ENCODE measurements at regions not wholly inside any gene's neighbourhood (a gene's known extent, or its start where the extent isn't known, plus 50 kb on each side); places are given as distances from the start of the nearest gene placed in this dataset.
A peak's percentile ranks its signal among the peaks of the same experiment; 100 is the strongest.
"Not testable (repeated sequence)": the region's sequence is repeated elsewhere in the genome, so short reads cannot be mapped to it uniquely, and the experiment has no call there.

DNA sequence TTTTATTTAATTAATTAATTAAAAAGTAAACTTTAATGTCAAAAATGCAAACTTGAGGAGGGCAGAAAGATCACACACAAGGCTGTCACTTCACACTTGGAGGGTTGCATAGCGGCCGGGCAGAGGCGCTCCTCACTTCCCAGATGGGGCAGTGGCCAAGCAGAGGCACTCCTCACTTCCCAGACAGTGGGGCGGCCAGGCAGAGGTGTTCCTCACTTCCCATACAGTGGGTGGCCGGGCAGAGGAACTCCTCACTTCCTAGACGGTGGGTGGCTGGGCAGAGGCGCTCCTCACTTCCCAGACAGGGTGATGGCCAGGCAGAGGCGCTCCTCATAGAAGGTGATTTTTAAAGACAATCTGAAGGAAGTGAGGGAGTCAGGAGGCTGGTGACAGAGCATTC lies 277.5 kb downstream of the PDCD6IP start:
- no peaks in the 10 kb centered on the region for H3K36me3 Mint-ChIP-seq
- peaks cover 2% of the 10 kb centered on the region for H3K27me3 Mint-ChIP-seq
- H3K4me1 Mint-ChIP-seq, result peaks cover 0 to 19% (median 7%) of the 10 kb centered on the region in 3 donors
- no peaks in the 10 kb centered on the region for H3K9me3 Mint-ChIP-seq
- H3K4me3 Mint-ChIP-seq, result no peak overlapping the region
- H3K27ac Mint-ChIP-seq, result no peak overlapping the region

DNA sequence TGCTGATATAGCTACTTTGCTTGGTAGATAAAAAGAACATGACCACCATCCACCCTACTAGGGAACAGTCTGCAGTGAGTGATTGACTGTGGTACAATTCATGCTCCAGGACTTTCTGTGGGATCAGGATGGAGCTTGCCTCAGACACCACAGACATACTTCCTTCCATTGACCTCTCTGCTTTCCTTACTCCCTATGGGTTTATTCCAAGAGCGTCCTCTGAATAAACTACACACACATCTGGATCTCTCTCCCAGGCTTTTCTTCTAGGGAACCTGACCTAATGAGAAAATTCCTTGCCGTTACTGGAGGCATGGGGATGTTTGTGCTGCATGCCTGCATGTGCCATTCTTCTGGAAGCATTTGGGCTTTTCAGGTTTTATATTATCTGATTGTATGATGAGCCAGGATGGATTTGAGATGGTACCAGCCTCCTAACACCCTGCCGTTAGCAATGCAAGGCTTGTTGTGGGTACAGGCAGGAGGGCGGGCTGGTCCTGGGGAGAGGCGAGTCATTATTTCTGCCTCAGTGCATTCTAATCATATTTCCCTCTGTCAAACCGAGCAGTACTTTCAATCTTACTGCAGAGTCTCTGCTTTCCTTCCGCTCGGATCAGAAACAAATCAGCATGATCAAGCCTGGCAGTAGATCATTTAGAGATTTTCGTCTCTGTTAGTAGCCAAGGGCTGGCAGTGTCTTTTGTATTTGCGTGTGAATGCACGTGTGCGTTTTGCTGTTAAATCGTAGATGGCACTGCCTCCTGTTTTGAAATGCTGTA lies 279.2 kb downstream of the PDCD6IP start:
- peak overlapping the region in 2 of 4 donors; percentile 42 to 52 for H3K4me3 Mint-ChIP-seq
- peak overlapping the region in 1 of 3 donors; percentile 17 for H3K27ac Mint-ChIP-seq
- H3K27me3 Mint-ChIP-seq, result peaks cover 2% of the 10 kb centered on the region
- H3K36me3 Mint-ChIP-seq, result no peaks in the 10 kb centered on the region
- H3K9me3 Mint-ChIP-seq, result no peaks in the 10 kb centered on the region
- H3K4me1 Mint-ChIP-seq, result peaks cover 0 to 19% (median 7%) of the 10 kb centered on the region in 3 donors

DNA sequence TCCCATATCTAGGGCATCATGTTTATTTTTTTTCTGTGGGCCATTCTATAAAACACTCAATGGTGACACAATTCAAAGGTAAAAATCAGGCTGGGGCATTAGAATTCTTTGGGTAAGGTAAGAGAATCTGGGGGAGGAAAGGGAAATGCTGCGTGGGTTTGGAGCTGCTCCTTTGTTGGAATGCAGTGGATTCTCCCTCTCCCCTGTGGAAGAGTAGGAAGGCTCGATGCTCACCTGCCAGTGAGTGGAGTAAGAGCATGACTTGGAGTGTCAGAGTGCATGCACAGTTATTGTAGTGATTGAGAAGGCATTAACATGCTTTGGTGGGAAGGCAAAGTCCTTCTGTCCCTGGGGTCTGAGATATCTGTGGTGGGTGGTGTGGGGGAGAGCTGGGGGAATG lies 280.0 kb downstream of the PDCD6IP start:
- Mint-ChIP-seq H3K9me3 (no peaks in the 10 kb centered on the region), H3K4me3 (no peak overlapping the region), H3K27ac (no peak overlapping the region), H3K4me1 (peaks cover 0 to 13% (median 6%) of the 10 kb centered on the region in 3 donors), H3K36me3 (no peaks in the 10 kb centered on the region), H3K27me3 (peaks cover 2% of the 10 kb centered on the region)

DNA sequence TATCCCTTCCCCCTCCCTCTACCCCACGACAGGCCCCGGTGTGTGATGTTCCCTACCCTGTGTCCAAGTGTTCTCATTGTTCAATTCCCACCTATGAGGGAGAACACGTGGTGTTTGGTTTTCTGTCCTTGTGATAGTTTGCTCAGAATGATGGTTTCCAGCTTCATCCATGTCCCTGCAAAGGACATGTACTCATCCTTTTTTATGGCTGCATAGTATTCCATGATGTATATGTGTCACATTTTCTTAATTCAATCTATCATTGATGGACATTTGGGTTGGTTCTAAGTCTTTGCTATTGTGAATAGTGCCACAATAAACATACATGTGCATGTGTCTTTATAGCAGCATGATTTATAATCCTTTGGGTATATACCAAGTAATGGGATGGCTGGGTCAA lies 281.4 kb downstream of the PDCD6IP start:
- H3K4me1 Mint-ChIP-seq, H3K36me3 Mint-ChIP-seq, H3K9me3 Mint-ChIP-seq, H3K4me3 Mint-ChIP-seq, H3K27me3 Mint-ChIP-seq, H3K27ac Mint-ChIP-seq: not testable (repeated sequence)

DNA sequence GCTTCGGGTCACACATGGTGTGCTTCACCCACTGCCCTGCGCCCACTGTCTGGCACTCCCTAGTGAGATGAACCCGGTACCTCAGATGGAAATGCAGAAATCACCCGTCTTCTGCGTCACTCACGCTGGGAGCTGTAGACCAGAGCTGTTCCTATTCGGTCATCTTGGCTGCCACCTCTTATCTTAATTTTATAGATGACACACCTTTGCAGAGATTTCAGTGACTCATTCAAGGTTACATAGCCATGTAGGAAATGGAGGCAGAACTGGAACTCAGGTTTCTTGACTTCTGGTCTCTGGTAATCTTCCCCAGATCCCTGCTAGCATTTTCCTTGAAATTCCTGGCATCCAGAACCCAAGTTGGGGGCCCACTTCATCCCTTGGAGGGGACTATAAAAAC lies 291.9 kb downstream of the PDCD6IP start:
- H3K4me1 Mint-ChIP-seq, H3K9me3 Mint-ChIP-seq, H3K36me3 Mint-ChIP-seq, H3K27me3 Mint-ChIP-seq, H3K27ac Mint-ChIP-seq, H3K4me3 Mint-ChIP-seq: not testable (repeated sequence)

DNA sequence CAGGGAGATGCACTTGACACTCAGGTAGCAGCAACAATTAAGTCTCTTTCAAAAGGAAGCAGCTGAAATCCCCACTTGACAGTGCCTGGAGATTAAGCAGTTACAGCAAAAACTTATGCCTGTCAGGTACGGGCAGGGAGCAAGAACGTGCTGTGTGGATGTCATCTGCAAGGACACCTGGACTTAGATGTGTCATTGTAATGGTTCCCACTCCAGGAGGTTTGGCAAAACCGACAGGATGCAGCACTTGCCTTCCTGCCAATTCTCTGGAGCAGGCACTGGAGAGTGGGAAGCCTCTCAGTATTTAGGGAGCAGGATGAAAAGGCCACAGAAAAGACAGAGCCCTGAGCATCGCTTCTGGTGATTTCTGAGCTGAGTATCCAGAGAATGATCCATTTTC lies 292.4 kb downstream of the PDCD6IP start:
- peaks cover 0 to 1% (median 0%) of the 10 kb centered on the region in 3 donors for H3K4me1 Mint-ChIP-seq
- H3K36me3 Mint-ChIP-seq, result no peaks in the 10 kb centered on the region
- peaks cover 0 to 5% (median 3%) of the 10 kb centered on the region in 3 donors for H3K9me3 Mint-ChIP-seq
- H3K4me3 Mint-ChIP-seq, result no peak overlapping the region
- peaks cover 4% of the 10 kb centered on the region for H3K27me3 Mint-ChIP-seq
- H3K27ac Mint-ChIP-seq, result no peak overlapping the region

DNA sequence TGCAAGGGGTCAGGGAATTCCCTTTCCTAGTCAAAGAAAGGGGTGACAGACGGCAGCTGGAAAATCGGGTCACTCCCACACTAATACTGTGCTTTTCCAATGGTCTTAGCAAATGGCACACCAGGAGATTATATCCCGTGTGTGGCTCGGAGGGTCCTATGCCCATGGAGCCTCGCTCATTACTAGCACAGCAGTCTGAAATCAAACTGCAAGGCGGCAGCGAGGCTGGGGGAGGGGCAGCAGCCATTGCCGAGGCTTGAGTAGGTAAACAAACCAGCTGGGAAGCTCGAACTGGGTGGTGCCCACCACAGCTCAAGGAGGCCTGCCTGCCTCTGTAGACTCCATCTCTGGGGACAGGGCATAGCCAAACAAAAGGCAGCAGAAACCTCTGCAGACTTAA lies 295.9 kb downstream of the PDCD6IP start:
- not testable (repeated sequence) for H3K27me3 Mint-ChIP-seq, H3K36me3 Mint-ChIP-seq, H3K9me3 Mint-ChIP-seq, H3K4me1 Mint-ChIP-seq, H3K27ac Mint-ChIP-seq, H3K4me3 Mint-ChIP-seq

DNA sequence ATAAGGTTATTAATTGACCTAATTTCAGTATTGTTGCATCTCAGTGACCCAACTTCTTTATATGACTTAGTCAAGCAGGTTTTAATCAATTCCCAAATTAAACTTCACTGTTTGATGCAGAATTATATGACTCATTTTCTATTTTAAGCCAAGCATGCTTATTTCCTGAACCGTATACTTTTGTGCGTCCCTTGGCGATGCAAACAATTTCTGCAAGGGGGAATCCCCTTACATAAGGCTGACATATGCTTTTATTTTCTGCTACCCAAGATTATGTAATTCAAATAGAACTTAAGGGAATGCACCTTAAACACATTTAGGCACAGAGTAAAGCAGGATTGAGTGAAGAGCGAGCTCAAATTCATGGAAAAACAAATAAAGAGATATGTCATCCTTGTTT lies 303.9 kb downstream of the PDCD6IP start:
- peaks cover 4% of the 10 kb centered on the region for H3K36me3 Mint-ChIP-seq

DNA sequence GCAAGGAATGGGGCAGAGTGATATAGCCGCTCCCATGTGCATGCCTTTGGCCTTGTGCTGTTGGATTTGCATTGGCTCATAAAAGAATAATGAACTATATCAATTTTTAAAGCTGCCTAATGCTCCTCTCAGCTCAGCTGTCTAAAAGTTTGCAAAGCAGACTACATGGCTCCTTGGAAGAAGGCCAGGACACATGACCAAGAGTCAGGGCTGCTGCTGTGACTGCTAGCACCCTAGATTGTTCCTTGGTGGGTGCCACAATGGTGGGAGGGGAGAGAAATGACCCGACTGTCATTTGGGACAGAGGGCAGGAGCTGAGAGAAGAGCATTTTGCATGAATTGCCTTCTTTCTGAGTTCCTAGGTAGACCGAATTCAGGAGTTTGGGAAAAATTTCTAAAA lies 307.9 kb downstream of the PDCD6IP start:
- H3K4me3 Mint-ChIP-seq, result no peak overlapping the region
- H3K36me3 Mint-ChIP-seq, result peaks cover 4% of the 10 kb centered on the region
- H3K9me3 Mint-ChIP-seq, result no peaks in the 10 kb centered on the region
- no peaks in the 10 kb centered on the region for H3K27me3 Mint-ChIP-seq
- H3K27ac Mint-ChIP-seq, result no peak overlapping the region
- H3K4me1 Mint-ChIP-seq, result peaks cover 24 to 36% (median 26%) of the 10 kb centered on the region in 3 donors

More for the DNA sequence above, 303.9 kb downstream of the PDCD6IP start:
- Mint-ChIP-seq H3K4me3 (no peak overlapping the region), H3K4me1 (peaks cover 12 to 20% (median 17%) of the 10 kb centered on the region in 3 donors), H3K9me3 (peaks cover 0 to 2% (median 0%) of the 10 kb centered on the region in 3 donors), H3K27me3 (no peaks in the 10 kb centered on the region), H3K27ac (no peak overlapping the region)

DNA sequence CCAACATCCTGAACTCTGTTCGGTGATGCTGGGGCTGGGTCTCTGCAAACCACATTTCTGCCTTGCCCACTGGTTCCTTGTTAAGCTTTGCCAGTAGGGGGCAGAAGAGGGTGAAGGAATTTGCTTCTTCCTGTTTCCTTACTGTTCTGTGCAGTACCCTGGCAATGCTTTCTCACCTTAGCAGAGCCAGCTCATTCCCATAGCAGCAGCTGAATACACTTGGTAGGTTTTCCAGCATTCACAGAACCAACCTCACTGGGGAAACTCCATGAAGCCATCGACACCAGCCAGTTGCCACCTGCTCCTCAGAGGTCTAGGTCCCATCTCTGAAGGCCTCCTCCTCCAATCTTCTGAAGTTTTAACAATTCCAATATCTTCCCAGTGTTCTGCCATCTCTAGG lies 308.4 kb downstream of the PDCD6IP start:
- no peaks in the 10 kb centered on the region for H3K27me3 Mint-ChIP-seq
- H3K9me3 Mint-ChIP-seq, result no peaks in the 10 kb centered on the region
- H3K4me1 Mint-ChIP-seq, result peaks cover 24 to 32% (median 24%) of the 10 kb centered on the region in 3 donors
- H3K4me3 Mint-ChIP-seq, result no peak overlapping the region
- no peak overlapping the region for H3K27ac Mint-ChIP-seq
- H3K36me3 Mint-ChIP-seq, result peaks cover 4% of the 10 kb centered on the region

DNA sequence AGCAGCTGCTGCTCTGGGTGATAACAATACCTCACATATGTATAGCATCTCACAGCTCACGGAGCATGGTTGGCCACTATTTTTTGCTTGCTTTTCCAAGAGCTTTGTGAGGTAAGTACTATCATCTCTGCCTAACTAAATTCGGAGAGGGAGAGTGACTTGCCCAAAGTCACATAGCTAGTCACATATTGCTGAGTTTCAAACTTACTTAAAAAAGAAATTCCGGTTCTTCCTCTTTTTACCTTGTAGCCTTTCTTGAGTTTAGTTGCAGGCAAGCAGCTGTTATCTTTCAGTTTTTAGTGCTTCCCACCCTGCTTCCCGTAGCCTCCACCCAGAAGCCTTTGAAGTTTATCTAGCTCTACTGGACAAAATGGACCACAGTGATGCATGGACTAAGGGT lies 309.2 kb downstream of the PDCD6IP start:
- Mint-ChIP-seq H3K9me3 (no peaks in the 10 kb centered on the region), H3K27ac (peak overlapping the region in 1 of 3 donors; percentile 8), H3K27me3 (no peaks in the 10 kb centered on the region), H3K4me3 (peak overlapping the region in 1 of 4 donors; percentile 35), H3K4me1 (peaks cover 18 to 25% (median 19%) of the 10 kb centered on the region in 3 donors), H3K36me3 (peaks cover 4% of the 10 kb centered on the region)

DNA sequence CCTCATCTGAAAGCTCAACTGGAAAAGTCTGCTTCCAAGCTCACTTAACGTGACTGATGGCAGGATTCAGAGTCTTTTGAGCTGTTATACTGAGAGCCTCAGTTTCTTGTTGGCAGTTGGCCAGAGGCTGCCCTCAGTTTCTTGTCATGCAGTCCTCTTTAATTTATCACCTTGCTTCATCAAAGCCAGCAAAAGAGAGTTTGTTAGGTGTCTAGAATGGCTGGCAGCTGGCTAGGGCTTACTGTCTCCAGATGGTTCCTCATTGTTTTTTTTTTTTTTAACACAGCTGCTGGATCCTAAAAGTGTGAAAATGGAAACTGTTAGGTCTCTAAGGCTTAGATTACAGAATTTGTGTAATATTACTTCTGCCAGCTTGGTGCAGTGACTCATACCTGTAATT lies 310.6 kb downstream of the PDCD6IP start:
- no peaks in the 10 kb centered on the region for H3K9me3 Mint-ChIP-seq
- no peaks in the 10 kb centered on the region for H3K27me3 Mint-ChIP-seq
- H3K36me3 Mint-ChIP-seq, result peaks cover 4% of the 10 kb centered on the region
- H3K4me1 Mint-ChIP-seq, result peaks cover 18 to 25% (median 19%) of the 10 kb centered on the region in 3 donors
- H3K4me3 Mint-ChIP-seq, result no peak overlapping the region
- H3K27ac Mint-ChIP-seq, result no peak overlapping the region

DNA sequence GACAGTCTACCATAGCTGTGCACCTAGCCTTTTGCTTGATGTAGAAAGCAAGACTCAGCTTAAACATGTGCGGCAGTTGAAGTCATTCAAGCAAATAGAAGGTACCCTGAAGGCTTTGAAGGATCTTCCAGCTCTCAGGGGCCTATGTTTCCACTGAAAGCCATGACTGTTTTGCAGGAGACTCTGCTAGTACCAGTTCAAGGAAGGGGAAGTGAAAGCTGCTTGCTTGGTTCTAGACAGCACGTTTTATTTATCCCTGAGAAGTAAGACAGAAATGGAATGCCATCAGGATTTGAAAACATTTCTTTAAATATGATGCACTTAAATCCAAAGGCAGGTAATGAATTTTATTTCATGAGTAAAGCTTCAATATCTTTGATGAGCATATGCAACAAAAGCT lies 311.4 kb downstream of the PDCD6IP start:
- H3K27me3 Mint-ChIP-seq, result no peaks in the 10 kb centered on the region
- no peak overlapping the region for H3K4me3 Mint-ChIP-seq
- H3K4me1 Mint-ChIP-seq, result peaks cover 18 to 25% (median 18%) of the 10 kb centered on the region in 3 donors
- no peaks in the 10 kb centered on the region for H3K36me3 Mint-ChIP-seq
- H3K27ac Mint-ChIP-seq, result no peak overlapping the region
- H3K9me3 Mint-ChIP-seq, result no peaks in the 10 kb centered on the region

DNA sequence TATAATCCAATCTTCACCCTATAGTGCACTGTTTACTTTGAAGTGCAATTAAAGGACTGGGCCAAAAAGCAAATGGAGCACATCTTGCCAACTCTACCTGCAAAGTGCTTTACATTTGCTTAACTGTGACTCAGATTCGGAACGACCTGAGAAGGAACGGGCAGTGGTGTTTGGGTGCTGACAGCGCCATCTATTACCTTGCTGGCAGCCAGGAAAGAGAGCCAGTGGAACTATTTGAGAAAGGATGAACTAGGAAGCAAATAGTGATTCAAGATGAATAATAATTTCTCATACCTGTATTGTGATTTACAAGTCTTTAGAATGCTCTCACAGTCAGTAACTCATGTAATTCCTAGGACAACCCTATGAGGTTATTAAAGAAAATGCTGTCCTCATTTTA lies 312.9 kb downstream of the PDCD6IP start:
- Mint-ChIP-seq H3K36me3 (no peaks in the 10 kb centered on the region), H3K27me3 (no peaks in the 10 kb centered on the region), H3K4me1 (peaks cover 13 to 25% (median 18%) of the 10 kb centered on the region in 3 donors), H3K4me3 (no peak overlapping the region), H3K9me3 (peaks cover 0 to 3% (median 2%) of the 10 kb centered on the region in 3 donors), H3K27ac (peak overlapping the region in 1 of 3 donors; percentile 45)

DNA sequence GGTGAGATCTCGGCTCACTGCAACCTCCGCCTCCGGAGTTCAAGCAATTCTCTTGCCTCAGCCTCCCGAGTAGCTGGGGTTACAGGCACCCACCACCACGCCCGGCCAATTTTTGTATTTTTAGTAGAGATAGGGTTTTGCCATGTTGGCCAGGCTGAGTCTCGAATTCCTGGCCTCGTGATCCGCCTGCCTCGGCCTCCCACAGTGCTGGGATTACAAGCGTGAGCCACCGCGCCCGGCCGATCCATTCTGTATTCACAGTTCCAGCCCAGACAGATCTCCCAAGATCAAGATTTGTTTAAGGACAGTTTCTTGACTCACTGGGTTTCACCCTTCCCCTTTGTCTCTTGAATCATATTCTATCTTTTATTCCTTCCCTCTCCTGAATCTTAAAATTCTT lies 313.8 kb downstream of the PDCD6IP start:
- H3K4me3 Mint-ChIP-seq, H3K27me3 Mint-ChIP-seq, H3K9me3 Mint-ChIP-seq, H3K36me3 Mint-ChIP-seq: not testable (repeated sequence)
- Mint-ChIP-seq H3K4me1 (peaks cover 6 to 19% (median 13%) of the 10 kb centered on the region in 3 donors), H3K27ac (peak overlapping the region in 1 of 3 donors; percentile 32)

DNA sequence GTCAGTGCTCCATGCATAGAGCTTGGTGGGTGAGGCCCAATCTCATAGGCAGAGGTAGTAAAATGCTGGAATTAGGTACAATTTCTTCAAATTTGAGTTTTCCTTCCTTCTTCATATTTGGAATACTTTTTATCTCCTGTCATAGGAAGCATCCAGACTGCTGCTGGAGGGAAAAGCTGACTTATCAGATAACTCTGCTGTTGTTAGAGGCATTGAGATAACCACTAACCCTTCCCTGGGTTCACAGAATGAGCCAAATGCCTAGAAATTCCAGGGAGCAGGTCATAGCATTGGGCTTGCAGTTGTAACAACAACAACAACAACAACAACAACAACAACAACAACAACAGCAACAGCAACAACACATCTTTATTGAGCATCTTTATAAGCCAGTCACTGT lies 332.7 kb downstream of the PDCD6IP start:
- H3K9me3 Mint-ChIP-seq, result peaks cover 4 to 7% (median 6%) of the 10 kb centered on the region in 3 donors
- peaks cover 0 to 5% (median 3%) of the 10 kb centered on the region in 3 donors for H3K4me1 Mint-ChIP-seq
- no peaks in the 10 kb centered on the region for H3K36me3 Mint-ChIP-seq
- H3K27me3 Mint-ChIP-seq, result peaks cover 2% of the 10 kb centered on the region
- no peak overlapping the region for H3K27ac Mint-ChIP-seq
- no peak overlapping the region for H3K4me3 Mint-ChIP-seq

Measured in IgD-negative memory B cell (primary cell).